Osteocyte (in vitro differentiated cells): ENCODE measurements at regions not wholly inside any gene's neighbourhood (a gene's known extent, or its start where the extent isn't known, plus 50 kb on each side); places are given as distances from the start of the nearest gene placed in this dataset.

ENCODE experiments used
- DNase-seq: peaks from one replicate; pipeline ENCODE4 v3.0.0; 2021; ENCODE audit warnings: mixed read lengths; ENCODE audit not compliant: unreplicated experiment; ENCODE audit errors: extremely low spot score
- H3K27ac Mint-ChIP-seq: one replicate; pipeline ENCODE4 v1.8.0; 2021; ENCODE audit warnings: mild to moderate bottlenecking, mixed read lengths; ENCODE audit not compliant: unreplicated experiment
- H3K27me3 Mint-ChIP-seq: one replicate; pipeline ENCODE4 v1.8.0; 2021; ENCODE audit warnings: mixed read lengths; ENCODE audit not compliant: unreplicated experiment
- H3K36me3 Mint-ChIP-seq: one replicate; pipeline ENCODE4 v1.8.0; 2021; ENCODE audit warnings: mixed read lengths; ENCODE audit not compliant: unreplicated experiment
- H3K4me1 Mint-ChIP-seq: one replicate; pipeline ENCODE4 v1.8.0; 2021; ENCODE audit warnings: mixed read lengths; ENCODE audit not compliant: unreplicated experiment
- H3K4me3 Mint-ChIP-seq: one replicate; pipeline ENCODE4 v1.8.0; 2021; ENCODE audit warnings: mild to moderate bottlenecking, moderate library complexity, mixed read lengths; ENCODE audit not compliant: unreplicated experiment
- H3K9me3 Mint-ChIP-seq: one replicate; pipeline ENCODE4 v1.8.0; 2021; ENCODE audit warnings: mixed read lengths; ENCODE audit not compliant: unreplicated experiment
- TF ChIP-seq, protein P1 (sequence below): fragments of 200-600 bp; sonication (generic); IDR thresholded peaks from 2 replicates; pipeline ENCODE4 v1.5.0; 2021; ENCODE audit warnings: antibody characterized with exemption, mild to moderate bottlenecking, moderate library complexity

DNA sequence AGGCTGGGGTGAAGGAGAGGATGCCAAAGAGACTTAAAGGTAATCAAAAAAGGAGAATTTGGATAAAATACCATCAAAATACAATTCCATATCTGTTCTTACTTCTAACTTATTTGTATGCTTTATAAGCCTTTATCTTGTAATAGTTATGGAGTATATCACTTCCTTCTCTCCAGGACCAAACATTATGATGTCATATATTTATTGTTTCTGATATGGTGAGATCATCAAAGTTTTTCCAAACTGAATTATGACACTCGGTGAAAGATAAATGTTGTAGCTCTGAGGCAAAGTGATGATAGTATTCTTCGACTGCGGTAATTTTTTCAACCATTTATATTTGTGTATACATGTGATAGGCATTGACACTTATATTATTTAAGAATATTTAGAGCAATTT, 619.3 kb upstream of the TECRL start:
- no peak for DNase-seq
- peaks cover 10% of the 10 kb centered on the region for H3K9me3 Mint-ChIP-seq
- TF ChIP-seq, protein P1, sequence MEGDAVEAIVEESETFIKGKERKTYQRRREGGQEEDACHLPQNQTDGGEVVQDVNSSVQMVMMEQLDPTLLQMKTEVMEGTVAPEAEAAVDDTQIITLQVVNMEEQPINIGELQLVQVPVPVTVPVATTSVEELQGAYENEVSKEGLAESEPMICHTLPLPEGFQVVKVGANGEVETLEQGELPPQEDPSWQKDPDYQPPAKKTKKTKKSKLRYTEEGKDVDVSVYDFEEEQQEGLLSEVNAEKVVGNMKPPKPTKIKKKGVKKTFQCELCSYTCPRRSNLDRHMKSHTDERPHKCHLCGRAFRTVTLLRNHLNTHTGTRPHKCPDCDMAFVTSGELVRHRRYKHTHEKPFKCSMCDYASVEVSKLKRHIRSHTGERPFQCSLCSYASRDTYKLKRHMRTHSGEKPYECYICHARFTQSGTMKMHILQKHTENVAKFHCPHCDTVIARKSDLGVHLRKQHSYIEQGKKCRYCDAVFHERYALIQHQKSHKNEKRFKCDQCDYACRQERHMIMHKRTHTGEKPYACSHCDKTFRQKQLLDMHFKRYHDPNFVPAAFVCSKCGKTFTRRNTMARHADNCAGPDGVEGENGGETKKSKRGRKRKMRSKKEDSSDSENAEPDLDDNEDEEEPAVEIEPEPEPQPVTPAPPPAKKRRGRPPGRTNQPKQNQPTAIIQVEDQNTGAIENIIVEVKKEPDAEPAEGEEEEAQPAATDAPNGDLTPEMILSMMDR, result no peak
- H3K27ac Mint-ChIP-seq, result no peak overlapping the region
- H3K36me3 Mint-ChIP-seq, result no peaks in the 10 kb centered on the region
- peaks cover 7% of the 10 kb centered on the region for H3K27me3 Mint-ChIP-seq
- H3K4me3 Mint-ChIP-seq, result no peak overlapping the region
- H3K4me1 Mint-ChIP-seq, result no peaks in the 10 kb centered on the region

DNA sequence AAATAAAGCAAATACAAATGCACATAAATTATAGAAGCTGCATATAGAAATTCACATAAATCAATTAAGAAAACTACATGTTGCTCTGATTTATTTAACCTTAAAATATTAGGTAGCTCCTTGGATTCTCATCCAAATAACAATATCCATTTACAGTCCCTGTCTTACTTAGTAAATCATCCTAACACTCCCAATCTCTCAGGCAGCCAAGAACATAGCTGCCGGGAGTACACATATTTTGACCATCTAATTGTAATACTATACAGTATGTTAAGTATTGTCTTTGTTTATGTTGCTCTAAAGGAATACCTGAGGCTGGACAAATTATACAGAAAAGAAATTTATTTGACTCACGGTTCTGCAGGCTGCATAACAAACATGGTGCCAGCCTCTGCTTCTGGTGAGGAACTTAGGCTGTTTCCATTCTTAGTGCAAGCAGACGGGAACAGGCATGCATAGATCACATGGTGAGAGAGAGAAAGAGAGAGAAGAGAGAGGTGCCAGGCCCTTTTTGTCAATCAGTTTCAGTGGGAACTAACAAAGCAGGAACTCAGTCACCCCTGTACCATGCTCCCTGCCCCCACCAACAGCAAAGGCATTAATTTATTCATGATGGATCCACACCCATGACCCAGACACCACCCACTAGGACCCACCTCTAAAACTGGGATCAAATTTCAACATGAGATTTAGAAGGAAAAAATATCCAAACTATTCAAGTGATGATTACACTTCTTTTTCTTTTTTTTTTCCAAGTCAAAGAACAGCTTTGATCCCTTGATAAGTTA, 614.8 kb upstream of the TECRL start:
- Mint-ChIP-seq H3K9me3 (peaks cover 1% of the 10 kb centered on the region), H3K4me1 (no peaks in the 10 kb centered on the region), H3K27me3 (no peaks in the 10 kb centered on the region), H3K27ac (no peak overlapping the region), H3K4me3 (no peak overlapping the region), H3K36me3 (no peaks in the 10 kb centered on the region)
- TF ChIP-seq, protein P1, result no peak
- DNase-seq, result no peak

DNA sequence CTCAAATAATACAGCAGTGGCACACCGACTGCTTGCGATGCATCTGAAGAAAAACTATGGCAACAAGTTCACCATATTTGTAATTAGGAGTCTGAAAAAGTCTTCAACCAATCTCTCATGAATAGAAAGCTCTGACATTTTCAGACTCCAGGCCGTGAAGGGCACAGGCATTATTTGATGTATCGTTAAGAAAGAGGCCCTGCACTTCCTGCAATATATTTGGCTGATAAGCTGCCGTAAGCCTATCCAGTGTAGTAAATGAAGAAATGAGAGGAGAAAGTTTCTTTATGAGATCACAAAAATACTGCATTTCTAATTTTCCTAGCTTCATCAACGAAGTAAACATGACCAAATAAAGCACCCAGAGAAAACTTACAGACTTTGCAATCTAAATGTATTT, 613.8 kb upstream of the TECRL start:
- no peaks in the 10 kb centered on the region for H3K9me3 Mint-ChIP-seq
- H3K4me3 Mint-ChIP-seq, result no peak overlapping the region
- TF ChIP-seq, protein P1, result no peak
- H3K36me3 Mint-ChIP-seq, result no peaks in the 10 kb centered on the region
- no peak for DNase-seq
- H3K27me3 Mint-ChIP-seq, result no peaks in the 10 kb centered on the region
- H3K27ac Mint-ChIP-seq, result no peak overlapping the region
- peaks cover 4% of the 10 kb centered on the region for H3K4me1 Mint-ChIP-seq

DNA sequence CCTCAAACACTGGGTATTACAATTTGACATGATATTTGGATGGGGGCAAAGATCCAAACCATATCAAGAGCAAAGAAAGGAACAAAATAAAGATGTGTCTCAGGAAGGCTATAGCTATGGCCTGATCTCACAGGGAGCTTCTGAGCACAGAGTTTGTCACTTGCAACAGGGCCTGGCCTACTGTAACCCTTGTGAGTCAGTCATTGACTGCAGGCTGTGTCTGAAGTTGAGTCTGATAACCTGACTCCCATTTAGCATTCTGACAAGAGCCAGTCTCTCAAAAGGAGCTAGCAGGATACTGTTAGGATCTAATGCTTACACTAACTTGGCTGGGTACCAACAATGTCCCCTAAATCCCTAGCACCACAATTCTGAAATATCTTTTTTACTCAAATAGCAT, 612.5 kb upstream of the TECRL start:
- peaks cover 4% of the 10 kb centered on the region for H3K4me1 Mint-ChIP-seq
- no peaks in the 10 kb centered on the region for H3K27me3 Mint-ChIP-seq
- TF ChIP-seq, protein P1, result no peak
- H3K9me3 Mint-ChIP-seq, result no peaks in the 10 kb centered on the region
- H3K36me3 Mint-ChIP-seq, result no peaks in the 10 kb centered on the region
- no peak overlapping the region for H3K4me3 Mint-ChIP-seq
- no peak overlapping the region for H3K27ac Mint-ChIP-seq
- DNase-seq, result no peak

DNA sequence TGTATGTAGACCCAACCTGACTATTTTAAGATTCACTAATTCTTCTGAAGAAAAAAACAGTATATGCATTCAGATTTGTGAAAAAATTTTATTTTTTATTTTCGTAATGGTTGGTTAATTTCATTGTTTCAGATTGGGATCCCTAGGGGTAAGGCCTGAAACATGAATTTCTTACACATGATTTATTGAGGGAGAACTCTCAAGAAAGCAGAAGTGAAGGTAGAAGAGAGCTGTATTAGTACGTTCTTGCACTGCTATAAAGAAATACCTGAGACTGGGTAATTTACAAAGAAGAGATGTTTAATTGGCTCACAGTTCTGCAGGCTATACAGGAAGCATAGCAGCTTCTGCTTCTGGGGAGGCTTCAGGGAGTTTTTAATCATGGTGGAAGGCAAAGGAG, 611.9 kb upstream of the TECRL start:
- TF ChIP-seq, protein P1, result no peak
- no peaks in the 10 kb centered on the region for H3K9me3 Mint-ChIP-seq
- H3K27ac Mint-ChIP-seq, result no peak overlapping the region
- peaks cover 4% of the 10 kb centered on the region for H3K4me1 Mint-ChIP-seq
- H3K36me3 Mint-ChIP-seq, result no peaks in the 10 kb centered on the region
- no peak for DNase-seq
- H3K4me3 Mint-ChIP-seq, result no peak overlapping the region
- no peaks in the 10 kb centered on the region for H3K27me3 Mint-ChIP-seq
